ENCODE measurements at regions not wholly inside any gene's neighbourhood (a gene's known extent, or its start where the extent isn't known, plus 50 kb on each side); places are given as distances from the start of the nearest gene placed in this dataset.
A peak's percentile ranks its signal among the peaks of the same experiment; 100 is the strongest.
"Not testable (repeated sequence)": the region's sequence is repeated elsewhere in the genome, so short reads cannot be mapped to it uniquely, and the experiment has no call there.

- DNase-seq, result no peak
Observed at GRCh38 chr2:118374974-118375755, 286.9 kb downstream of the INSIG2 start.

GRCh38 chr2:118372886-118373830 is 284.9 kb downstream of the INSIG2 start:
- DNase-seq, result no peak

- peak; percentile 18 to 72 for DNase-seq
Observed at GRCh38 chr2:118371515-118371914, 283.2 kb downstream of the INSIG2 start.

GRCh38 chr2:118369521-118369920 is 281.2 kb downstream of the INSIG2 start:
- not testable (repeated sequence) for DNase-seq

GRCh38 chr2:118363604-118364003 is 275.3 kb downstream of the INSIG2 start:
- no peak for DNase-seq

- DNase-seq, result no peak
Observed at GRCh38 chr2:118356051-118356450, 267.8 kb downstream of the INSIG2 start.

GRCh38 chr2:118351796-118352195 is 263.5 kb downstream of the INSIG2 start:
- DNase-seq, result no peak

- DNase-seq, result no peak
Observed at GRCh38 chr2:118350621-118351020, 262.4 kb downstream of the INSIG2 start.

- no peak for DNase-seq
Observed at GRCh38 chr2:118349365-118349764, 261.1 kb downstream of the INSIG2 start.

GRCh38 chr2:118348380-118349034 is 260.2 kb downstream of the INSIG2 start:
- DNase-seq, result no peak

- DNase-seq, result no peak
Observed at GRCh38 chr2:118345465-118345864, 257.2 kb downstream of the INSIG2 start.

GRCh38 chr2:118340103-118340502 is 251.8 kb downstream of the INSIG2 start:
- no peak for DNase-seq

- DNase-seq, result no peak
Observed at GRCh38 chr2:118339386-118339785, 251.1 kb downstream of the INSIG2 start.

- no peak for DNase-seq
Observed at GRCh38 chr2:118333664-118334063, 245.4 kb downstream of the INSIG2 start.

GRCh38 chr2:118325321-118325955 is 237.2 kb downstream of the INSIG2 start:
- DNase-seq, result no peak

GRCh38 chr2:118322406-118322805 is 234.1 kb downstream of the INSIG2 start:
- DNase-seq, result no peak

- peak in 1 of 2 experiments; percentile 2 for DNase-seq
Observed at GRCh38 chr2:118321432-118322105, 233.3 kb downstream of the INSIG2 start.

GRCh38 chr2:118320658-118321057 is 232.4 kb downstream of the INSIG2 start:
- DNase-seq, result no peak

GRCh38 chr2:118320196-118320595 is 231.9 kb downstream of the INSIG2 start:
- DNase-seq, result no peak

GRCh38 chr2:118319271-118319684 is 231.0 kb downstream of the INSIG2 start:
- no peak for DNase-seq

- no peak for DNase-seq
Observed at GRCh38 chr2:118315606-118316005, 227.3 kb downstream of the INSIG2 start.

Measured in NCI-H526 (cell line).